ENCODE measurements at regions not wholly inside any gene's neighbourhood (a gene's known extent, or its start where the extent isn't known, plus 50 kb on each side); places are given as distances from the start of the nearest gene placed in this dataset.

DNA sequence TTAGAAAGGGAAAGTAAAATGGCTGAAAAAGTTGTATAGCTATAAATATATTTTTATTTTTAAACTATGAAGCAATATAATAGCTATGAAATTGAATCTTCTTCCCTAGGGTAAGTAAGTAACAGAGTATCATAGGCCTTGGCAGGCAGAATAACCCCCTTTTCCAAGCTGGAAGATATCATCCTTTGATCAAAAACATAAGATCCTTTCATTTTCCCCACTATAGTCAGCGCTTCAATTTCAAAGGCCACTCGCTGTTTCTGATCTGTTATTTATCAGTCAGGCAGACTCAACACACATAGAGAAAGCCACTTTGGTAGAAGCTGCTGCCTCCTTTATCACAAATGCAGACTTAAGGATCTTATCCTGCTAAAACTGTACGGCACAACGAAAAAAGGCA is 74.0 kb upstream of the UBE2E2 start:
- no peaks in the 10 kb centered on the region for H3K9me3 ChIP-seq (ENCODE audit: control insufficient read depth, insufficient read depth, low read depth, low read length)
- CTCF ChIA-PET: interaction anchor here (0.9 to 1.1 kb wide), 2 partner anchors 8 to 86 kb away, joined by 3 read pairs; no protein-coding TSS in a partner anchor
- POLR2A ChIA-PET: no interaction called here
- TF ChIP-seq ZNF19 (tag by site-specific recombination; IDR thresholded peaks at IDR 0.05; ENCODE audit: low read depth): no peak
- TF ChIP-seq, protein P1, sequence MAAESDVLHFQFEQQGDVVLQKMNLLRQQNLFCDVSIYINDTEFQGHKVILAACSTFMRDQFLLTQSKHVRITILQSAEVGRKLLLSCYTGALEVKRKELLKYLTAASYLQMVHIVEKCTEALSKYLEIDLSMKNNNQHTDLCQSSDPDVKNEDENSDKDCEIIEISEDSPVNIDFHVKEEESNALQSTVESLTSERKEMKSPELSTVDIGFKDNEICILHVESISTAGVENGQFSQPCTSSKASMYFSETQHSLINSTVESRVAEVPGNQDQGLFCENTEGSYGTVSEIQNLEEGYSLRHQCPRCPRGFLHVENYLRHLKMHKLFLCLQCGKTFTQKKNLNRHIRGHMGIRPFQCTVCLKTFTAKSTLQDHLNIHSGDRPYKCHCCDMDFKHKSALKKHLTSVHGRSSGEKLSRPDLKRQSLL (tag by site-specific recombination; IDR thresholded peaks at IDR 0.05): no peak
- TF ChIP-seq ZNF521 (tag by site-specific recombination; IDR thresholded peaks at IDR 0.05): no peak
- TF ChIP-seq ZSCAN30 (tag by site-specific recombination; IDR thresholded peaks at IDR 0.05): no peak
- no peak for TF ChIP-seq ZNF777 (tag by site-specific recombination; IDR thresholded peaks at IDR 0.05; ENCODE audit: borderline replicate concordance)
- no peak for TF ChIP-seq ZNF302 (tag by site-specific recombination; IDR thresholded peaks at IDR 0.05; ENCODE audit: low read depth)
- no peak for TF ChIP-seq PBX3 (CRISPR knock-in tag; IDR thresholded peaks at IDR 0.05)
- no peak for TF ChIP-seq ZNF626 (tag by site-specific recombination; IDR thresholded peaks at IDR 0.05)
- no peak for TF ChIP-seq ZBTB20 (tag by site-specific recombination; IDR thresholded peaks at IDR 0.05)
- H3K36me3 ChIP-seq (ENCODE audit: control insufficient read depth in 2 of 2, insufficient read depth in 1 of 2, low read length in 2 of 2): no peaks in the 10 kb centered on the region
- H3K27ac ChIP-seq (ENCODE audit: extremely low read depth, low read depth, low read length): no peak overlapping the region
- H3K4me3 ChIP-seq (ENCODE audit: low read depth, low read length): no peak overlapping the region
- 0 out of 2 replicates have a peak, but pooled peaks cover 3% of the 10 kb centered on the region for H3K4me1 ChIP-seq (ENCODE audit: control insufficient read depth, insufficient read depth, low read length)

GRCh38 chr3:23129817-23130216 is 73.3 kb upstream of the UBE2E2 start:
- Histone ChIP-seq H3K4me1 (ENCODE audit: control insufficient read depth, insufficient read depth, low read length) (0 out of 2 replicates have a peak, but pooled peaks cover 3% of the 10 kb centered on the region), H3K4me3 (ENCODE audit: low read depth, low read length) (no peak overlapping the region), H3K27ac (ENCODE audit: extremely low read depth, low read depth, low read length) (no peak overlapping the region), H3K36me3 (ENCODE audit: control insufficient read depth in 2 of 2, insufficient read depth in 1 of 2, low read length in 2 of 2) (no peaks in the 10 kb centered on the region), H3K9me3 (ENCODE audit: control insufficient read depth, insufficient read depth, low read depth, low read length) (no peaks in the 10 kb centered on the region)
- CTCF ChIA-PET: no interaction called here
- TF ChIP-seq ZBTB20 (tag by site-specific recombination; IDR thresholded peaks at IDR 0.05) (no peak), PRDM6 (tag by site-specific recombination; IDR thresholded peaks at IDR 0.05) (peak; percentile 70)
- TF ChIP-seq, protein P2, sequence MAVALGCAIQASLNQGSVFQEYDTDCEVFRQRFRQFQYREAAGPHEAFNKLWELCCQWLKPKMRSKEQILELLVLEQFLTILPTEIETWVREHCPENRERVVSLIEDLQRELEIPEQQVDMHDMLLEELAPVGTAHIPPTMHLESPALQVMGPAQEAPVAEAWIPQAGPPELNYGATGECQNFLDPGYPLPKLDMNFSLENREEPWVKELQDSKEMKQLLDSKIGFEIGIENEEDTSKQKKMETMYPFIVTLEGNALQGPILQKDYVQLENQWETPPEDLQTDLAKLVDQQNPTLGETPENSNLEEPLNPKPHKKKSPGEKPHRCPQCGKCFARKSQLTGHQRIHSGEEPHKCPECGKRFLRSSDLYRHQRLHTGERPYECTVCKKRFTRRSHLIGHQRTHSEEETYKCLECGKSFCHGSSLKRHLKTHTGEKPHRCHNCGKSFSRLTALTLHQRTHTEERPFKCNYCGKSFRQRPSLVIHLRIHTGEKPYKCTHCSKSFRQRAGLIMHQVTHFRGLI (tag by site-specific recombination; IDR thresholded peaks at IDR 0.05): peak; percentile 95
- POLR2A ChIA-PET: no interaction called here

DNA sequence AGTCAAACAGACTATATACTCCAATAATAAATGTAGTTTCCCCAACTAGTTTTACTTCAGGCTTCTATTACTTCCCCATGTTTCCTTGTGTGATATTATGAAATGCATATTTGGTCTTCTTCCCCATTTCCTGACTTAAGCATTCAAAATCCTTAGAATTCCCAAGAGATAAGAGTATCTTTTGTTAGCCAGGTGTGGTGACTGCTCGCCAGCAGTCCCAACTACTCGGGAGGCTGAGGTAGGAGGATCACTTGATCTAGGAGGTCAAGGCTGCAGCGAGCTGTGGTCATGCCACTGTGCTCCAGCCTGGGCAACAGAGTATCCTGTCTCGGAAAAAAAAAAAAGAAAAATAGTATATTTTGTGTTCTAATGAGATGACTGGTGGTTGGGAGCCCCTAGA is 72.7 kb upstream of the UBE2E2 start:
- Histone ChIP-seq H3K9me3 (ENCODE audit: control insufficient read depth, insufficient read depth, low read depth, low read length) (no peaks in the 10 kb centered on the region), H3K4me1 (ENCODE audit: control insufficient read depth, insufficient read depth, low read length) (0 out of 2 replicates have a peak, but pooled peaks cover 3% of the 10 kb centered on the region), H3K4me3 (ENCODE audit: low read depth, low read length) (no peak overlapping the region), H3K27ac (ENCODE audit: extremely low read depth, low read depth, low read length) (no peak overlapping the region), H3K36me3 (ENCODE audit: control insufficient read depth in 2 of 2, insufficient read depth in 1 of 2, low read length in 2 of 2) (no peaks in the 10 kb centered on the region)
- CTCF ChIA-PET: no interaction called here
- TF ChIP-seq ZSCAN16 (tag by site-specific recombination; IDR thresholded peaks at IDR 0.05) (no peak), ZNF169 (tag by site-specific recombination; IDR thresholded peaks at IDR 0.05) (no peak), RBAK (tag by site-specific recombination; IDR thresholded peaks at IDR 0.05) (no peak), ZNF76 (tag by site-specific recombination; IDR thresholded peaks at IDR 0.05; ENCODE audit: borderline replicate concordance, low read depth) (no peak), ZNF701 (tag by site-specific recombination; IDR thresholded peaks at IDR 0.05) (no peak), ZBTB7A (tag by site-specific recombination; IDR thresholded peaks at IDR 0.05; ENCODE audit: low read depth) (no peak), FEZF1 (tag by site-specific recombination; IDR thresholded peaks at IDR 0.05) (no peak), ZNF354C (tag by site-specific recombination; IDR thresholded peaks at IDR 0.05; ENCODE audit: borderline replicate concordance, low read depth) (no peak), REPIN1 (tag by site-specific recombination; IDR thresholded peaks at IDR 0.05; ENCODE audit: low read depth) (no peak)
- TF ChIP-seq, protein P3, sequence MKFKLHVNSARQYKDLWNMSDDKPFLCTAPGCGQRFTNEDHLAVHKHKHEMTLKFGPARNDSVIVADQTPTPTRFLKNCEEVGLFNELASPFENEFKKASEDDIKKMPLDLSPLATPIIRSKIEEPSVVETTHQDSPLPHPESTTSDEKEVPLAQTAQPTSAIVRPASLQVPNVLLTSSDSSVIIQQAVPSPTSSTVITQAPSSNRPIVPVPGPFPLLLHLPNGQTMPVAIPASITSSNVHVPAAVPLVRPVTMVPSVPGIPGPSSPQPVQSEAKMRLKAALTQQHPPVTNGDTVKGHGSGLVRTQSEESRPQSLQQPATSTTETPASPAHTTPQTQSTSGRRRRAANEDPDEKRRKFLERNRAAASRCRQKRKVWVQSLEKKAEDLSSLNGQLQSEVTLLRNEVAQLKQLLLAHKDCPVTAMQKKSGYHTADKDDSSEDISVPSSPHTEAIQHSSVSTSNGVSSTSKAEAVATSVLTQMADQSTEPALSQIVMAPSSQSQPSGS (tag by site-specific recombination; IDR thresholded peaks at IDR 0.05; ENCODE audit: low read depth): no peak
- POLR2A ChIA-PET: no interaction called here

Measured in HEK293 (cell line).